H1 (cell line): ENCODE measurements at regions not wholly inside any gene's neighbourhood (a gene's known extent, or its start where the extent isn't known, plus 50 kb on each side); places are given as distances from the start of the nearest gene placed in this dataset.

Experiments used
- CEBPB ChIP-seq: IDR thresholded peaks from 2 replicates; pipeline ENCODE4 v1.6.1; 2012; ENCODE audit warnings: low read depth, low read length
- CHD1 ChIP-seq: IDR thresholded peaks from 2 replicates; pipeline ENCODE4 v1.6.1; 2012; ENCODE audit warnings: low read depth, low read length, improper control_type of control experiment
- CTCF ChIP-seq, 3 experiments: IDR thresholded peaks; 1 replicate in 2 of 3; 2 replicates in 1 of 3; pipeline versions ENCODE4 v1.5.1 to v1.6.1; 2011; ENCODE audit warnings: low read length in 3 of 3, mild to moderate bottlenecking in 3 of 3, inconsistent platforms in 2 of 3, low read depth in 1 of 3, moderate library complexity in 1 of 3; ENCODE audit not compliant: insufficient read depth in 1 of 3; ENCODE audit errors: control extremely low read depth in 1 of 3
- NANOG ChIP-seq: IDR thresholded peaks from 2 replicates; pipeline ENCODE4 v1.6.1; 2011; ENCODE audit warnings: low read length, low read depth, mild to moderate bottlenecking, inconsistent platforms; ENCODE audit not compliant: insufficient read depth, poor library complexity, severe bottlenecking
- RFX5 ChIP-seq: IDR thresholded peaks from 2 replicates; pipeline ENCODE4 v1.6.1; 2011; ENCODE audit warnings: low read depth, low read length, improper control_type of control experiment, borderline replicate concordance

DNA sequence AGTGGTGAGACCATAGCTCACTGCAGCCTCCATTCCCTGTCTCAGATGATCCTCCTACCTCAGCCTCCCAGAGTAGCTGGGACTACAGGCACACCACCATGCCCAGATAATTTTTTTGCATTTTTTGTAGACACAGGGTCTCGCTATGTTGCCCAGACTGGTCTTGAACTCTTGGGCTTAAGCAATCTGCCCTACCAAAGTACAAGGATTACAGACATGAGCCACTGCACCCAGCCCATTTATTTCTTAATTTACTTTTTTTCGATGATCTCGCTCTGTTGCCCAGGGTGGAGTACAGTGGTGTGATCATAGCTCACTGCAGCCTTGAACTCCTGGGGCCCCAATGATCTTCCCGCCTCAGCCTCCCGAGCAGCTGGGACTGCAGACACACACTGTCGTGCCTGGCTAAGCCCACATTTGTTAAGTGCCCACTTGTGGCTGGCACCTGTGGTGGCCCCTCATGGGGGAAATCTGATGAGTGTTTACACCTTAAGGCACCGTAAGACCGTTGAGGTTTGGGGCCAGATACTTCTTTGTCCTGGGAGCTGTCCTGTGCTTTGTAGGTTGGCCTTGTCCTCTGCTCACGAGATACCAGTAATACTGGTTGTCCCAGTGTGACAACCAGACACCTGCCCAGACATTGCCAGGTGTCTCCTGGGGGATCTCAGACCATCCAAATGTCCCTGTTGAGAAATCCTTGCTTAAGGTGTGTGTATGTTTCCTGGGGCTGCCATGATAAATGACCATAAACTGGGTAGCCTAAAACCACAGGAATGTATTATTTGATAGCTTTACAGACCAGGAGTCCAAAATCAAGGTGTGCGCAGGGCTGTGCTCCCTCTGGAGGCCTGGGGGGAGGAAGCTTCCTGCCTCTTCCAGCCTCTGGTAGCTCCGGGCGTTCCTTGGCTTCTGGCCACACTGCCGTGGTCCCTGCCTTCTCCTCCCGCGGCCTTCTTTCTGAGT lies 141.4 kb upstream of the GSE1 start (continued):
- no peak for TF ChIP-seq CTCF (IDR thresholded peaks at IDR 0.05; ENCODE audit: control extremely low read depth in 1 of 3, insufficient read depth in 1 of 3, low read depth in 1 of 3, low read length in 3 of 3)
- no peak for TF ChIP-seq NANOG
- TF ChIP-seq RFX5, result no peak
- TF ChIP-seq CHD1, result no peak
- TF ChIP-seq CEBPB, result no peak
